PC-9 (cell line): ENCODE measurements at regions not wholly inside any gene's neighbourhood (a gene's known extent, or its start where the extent isn't known, plus 50 kb on each side); places are given as distances from the start of the nearest gene placed in this dataset.
"Not testable (repeated sequence)": the region's sequence is repeated elsewhere in the genome, so short reads cannot be mapped to it uniquely, and the experiment has no call there.

Experiments
- EZH2 ChIP-seq: fragments of 200-600 bp; sonication (generic); IDR thresholded peaks from 2 replicates; pipeline ENCODE4 v1.8.0; 2017; ENCODE audit warnings: antibody characterized with exemption, low read depth
- TF ChIP-seq, protein P1 (sequence below): fragments of 200-600 bp; sonication (generic); conservative IDR thresholded peaks from 2 replicates; pipeline ENCODE4 v1.6.1; 2017; ENCODE audit warnings: mixed run types, antibody characterized with exemption, mild to moderate bottlenecking, moderate library complexity

DNA sequence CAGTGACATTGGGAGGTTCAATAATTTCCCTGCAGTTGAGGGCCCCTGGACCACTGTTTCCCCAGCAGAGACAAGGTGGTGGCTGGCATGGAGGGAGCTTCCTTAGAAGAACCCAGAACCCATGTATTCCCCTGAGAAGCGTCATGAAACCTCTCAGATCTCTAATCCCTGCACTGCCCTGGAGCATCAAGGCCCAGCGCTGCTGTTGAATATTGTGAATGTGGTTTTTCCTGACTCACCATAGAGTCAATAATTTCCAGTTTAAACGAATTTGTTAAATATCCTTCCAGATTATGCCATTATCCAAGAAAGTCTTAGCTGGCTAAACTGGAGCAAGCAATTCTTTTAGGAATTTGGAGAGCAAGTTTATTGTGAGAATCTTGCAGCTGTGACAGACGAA is 333.5 kb downstream of the CACNA1B start:
- TF ChIP-seq, protein P1, sequence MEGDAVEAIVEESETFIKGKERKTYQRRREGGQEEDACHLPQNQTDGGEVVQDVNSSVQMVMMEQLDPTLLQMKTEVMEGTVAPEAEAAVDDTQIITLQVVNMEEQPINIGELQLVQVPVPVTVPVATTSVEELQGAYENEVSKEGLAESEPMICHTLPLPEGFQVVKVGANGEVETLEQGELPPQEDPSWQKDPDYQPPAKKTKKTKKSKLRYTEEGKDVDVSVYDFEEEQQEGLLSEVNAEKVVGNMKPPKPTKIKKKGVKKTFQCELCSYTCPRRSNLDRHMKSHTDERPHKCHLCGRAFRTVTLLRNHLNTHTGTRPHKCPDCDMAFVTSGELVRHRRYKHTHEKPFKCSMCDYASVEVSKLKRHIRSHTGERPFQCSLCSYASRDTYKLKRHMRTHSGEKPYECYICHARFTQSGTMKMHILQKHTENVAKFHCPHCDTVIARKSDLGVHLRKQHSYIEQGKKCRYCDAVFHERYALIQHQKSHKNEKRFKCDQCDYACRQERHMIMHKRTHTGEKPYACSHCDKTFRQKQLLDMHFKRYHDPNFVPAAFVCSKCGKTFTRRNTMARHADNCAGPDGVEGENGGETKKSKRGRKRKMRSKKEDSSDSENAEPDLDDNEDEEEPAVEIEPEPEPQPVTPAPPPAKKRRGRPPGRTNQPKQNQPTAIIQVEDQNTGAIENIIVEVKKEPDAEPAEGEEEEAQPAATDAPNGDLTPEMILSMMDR = not testable (repeated sequence)
- not testable (repeated sequence) for TF ChIP-seq EZH2
